H7 (cell line): ENCODE measurements at regions not wholly inside any gene's neighbourhood (a gene's known extent, or its start where the extent isn't known, plus 50 kb on each side); places are given as distances from the start of the nearest gene placed in this dataset.

Experiments used
- DNase-seq: peaks from one replicate; pipeline ENCODE4 v3.0.0; 2012
- H3K27me3 ChIP-seq: 2 replicates; pipeline ENCODE4 v1.6.0; 2011; ENCODE audit warnings: mild to moderate bottlenecking, low read length; ENCODE audit not compliant: control insufficient read depth, insufficient read depth
- H3K36me3 ChIP-seq: replicated peaks from 2 replicates; pipeline ENCODE4 v1.5.1; 2011; ENCODE audit warnings: low read length; ENCODE audit not compliant: control insufficient read depth, insufficient read depth
- H3K4me3 ChIP-seq: 2 replicates; pipeline ENCODE4 v1.5.1; 2011; ENCODE audit warnings: low read depth, mild to moderate bottlenecking, control low read depth, low read length, moderate library complexity; ENCODE audit not compliant: insufficient read depth

DNA sequence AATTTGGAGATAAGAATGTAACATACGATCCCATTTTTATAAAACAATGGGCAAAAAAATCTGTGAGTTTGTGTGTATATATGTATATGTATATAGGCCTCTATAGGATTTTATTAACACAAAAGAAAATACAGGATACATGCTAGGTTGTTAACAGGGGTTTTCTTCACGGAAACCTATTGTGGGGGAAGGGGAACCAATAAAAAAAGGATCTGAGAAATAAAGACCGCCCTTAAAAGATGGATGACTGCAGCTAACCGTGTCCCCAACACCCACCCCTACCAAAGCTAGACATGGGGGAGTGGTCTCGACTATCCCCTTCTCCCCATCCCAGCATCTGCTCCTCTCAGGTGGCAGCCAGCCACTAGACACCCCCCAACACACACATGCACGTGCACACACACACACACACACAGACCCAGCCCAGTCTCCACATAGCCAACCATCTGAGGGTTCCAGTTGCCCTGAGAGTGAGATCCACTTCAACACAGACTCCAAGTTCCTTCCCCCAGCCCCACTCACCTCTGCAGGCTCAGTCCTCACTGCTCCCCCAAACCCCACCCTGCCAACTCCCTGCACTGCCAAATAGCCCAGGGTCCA, 132.9 kb downstream of the TPRA1 start:
- no peak overlapping the region for H3K4me3 ChIP-seq
- H3K36me3 ChIP-seq, result no peaks in the 10 kb centered on the region
- no peak for DNase-seq
- H3K27me3 ChIP-seq, result peaks cover 44% of the 10 kb centered on the region

DNA sequence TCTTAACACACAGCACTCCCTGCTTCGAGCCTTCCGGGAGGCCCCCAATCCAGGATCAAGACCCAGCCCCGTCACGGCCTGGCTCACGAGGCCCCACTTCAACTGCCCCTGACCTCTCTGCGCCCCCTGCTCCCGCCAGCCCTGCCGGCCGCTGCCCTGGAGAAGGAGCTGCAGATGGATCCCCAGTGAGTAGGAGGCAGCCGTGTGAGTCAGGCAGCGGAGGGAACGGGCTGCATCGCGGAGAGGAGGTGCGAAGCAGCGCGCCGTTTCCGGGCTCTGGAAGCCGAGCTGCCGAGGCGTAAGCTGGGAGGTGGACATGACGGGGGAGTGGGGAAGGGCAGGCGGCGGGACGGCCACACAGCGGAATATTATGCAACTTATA, 133.4 kb downstream of the TPRA1 start:
- Histone ChIP-seq H3K4me3 (peak overlapping the region; percentile 62), H3K36me3 (no peaks in the 10 kb centered on the region), H3K27me3 (peaks cover 44% of the 10 kb centered on the region)
- DNase-seq, result peak; percentile 88

DNA sequence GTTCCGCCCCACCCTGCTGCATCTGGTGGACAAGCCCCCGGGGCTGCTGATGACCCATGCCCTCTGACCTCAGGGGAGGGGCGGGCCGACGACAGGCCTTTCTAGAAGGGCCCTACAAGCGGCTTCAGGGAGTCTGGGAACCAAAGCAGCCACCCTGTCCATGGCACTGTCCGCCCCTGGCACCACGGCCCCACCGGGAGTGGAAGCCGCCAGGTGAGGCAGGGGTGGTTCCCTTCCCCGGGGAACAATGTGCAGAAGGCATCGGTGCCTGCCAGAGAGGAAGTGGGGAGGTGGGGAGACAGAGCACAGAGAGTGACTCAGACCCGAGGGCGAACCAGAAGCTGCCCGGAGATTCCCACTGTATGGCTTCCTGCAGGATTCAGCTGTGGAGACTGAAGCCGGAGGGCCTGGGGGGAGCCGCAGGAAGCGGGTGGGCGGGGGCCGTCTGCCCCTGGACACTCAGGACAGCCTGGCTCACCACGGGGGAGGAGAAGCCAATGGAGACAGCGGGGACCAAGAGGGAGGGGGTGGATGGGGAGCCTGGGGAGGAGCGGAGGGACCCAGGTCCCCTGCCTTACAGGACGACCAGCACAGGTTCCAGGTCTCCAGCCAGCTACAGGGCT, 134.0 kb downstream of the TPRA1 start:
- peak; percentile 81 for DNase-seq
- H3K4me3 ChIP-seq, result peak overlapping the region; percentile 62
- peaks cover 44% of the 10 kb centered on the region for H3K27me3 ChIP-seq
- H3K36me3 ChIP-seq, result no peaks in the 10 kb centered on the region

- DNase-seq, result peak; percentile 98
- H3K27me3 ChIP-seq, result peaks cover 44% of the 10 kb centered on the region
- no peaks in the 10 kb centered on the region for H3K36me3 ChIP-seq
- peak overlapping the region; percentile 62 for H3K4me3 ChIP-seq
Observed at GRCh38 chr3:127455541-127456450, 134.7 kb downstream of the TPRA1 start.

DNA sequence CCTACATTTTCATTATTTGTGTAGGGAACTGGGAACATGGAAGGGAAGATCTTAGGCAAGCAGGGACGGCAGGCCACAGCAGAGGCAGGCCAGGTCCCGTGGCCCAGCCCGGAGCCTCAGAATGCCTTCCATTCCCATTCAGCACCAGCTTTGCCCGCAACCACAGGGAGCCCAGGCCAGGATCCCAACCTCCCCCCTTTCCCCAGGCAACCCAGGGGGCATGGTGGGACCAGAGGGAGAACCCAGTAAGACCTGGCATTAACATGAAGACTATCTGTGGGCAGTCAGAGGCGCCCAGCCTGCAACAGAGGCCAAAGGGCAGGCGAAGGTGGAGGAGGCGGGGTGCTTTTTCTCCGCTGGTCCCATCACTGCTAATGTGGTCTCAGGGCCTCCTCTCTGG, 135.6 kb downstream of the TPRA1 start:
- Histone ChIP-seq H3K27me3 (peaks cover 44% of the 10 kb centered on the region), H3K4me3 (peak overlapping the region; percentile 15; the same call in 1 of the 2 replicates), H3K36me3 (no peaks in the 10 kb centered on the region)
- DNase-seq, result peak; percentile 62

DNA sequence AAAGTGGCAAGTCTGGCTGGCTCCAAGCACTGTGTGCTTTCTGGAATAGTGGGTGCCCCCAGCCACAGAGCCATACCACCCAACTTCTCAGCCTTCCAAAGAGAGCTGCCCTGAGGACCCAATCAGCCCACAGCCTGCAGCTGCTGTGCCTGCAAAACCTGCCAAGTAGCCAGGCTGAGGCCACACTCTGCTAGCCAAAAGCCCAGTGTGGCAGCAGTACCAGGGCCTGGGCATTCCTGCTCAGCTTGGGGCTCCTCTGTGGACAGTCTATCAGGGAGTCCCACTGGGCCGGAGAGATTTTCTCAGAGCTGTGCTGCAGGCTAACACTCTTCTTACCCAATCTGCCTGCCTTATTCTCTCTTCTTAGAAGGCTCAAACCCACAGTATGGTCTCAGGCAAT, 136.5 kb downstream of the TPRA1 start:
- H3K4me3 ChIP-seq, result no peak overlapping the region
- peaks cover 44% of the 10 kb centered on the region for H3K27me3 ChIP-seq
- no peak for DNase-seq
- no peaks in the 10 kb centered on the region for H3K36me3 ChIP-seq

GRCh38 chr3:127452321-127452821, 138.2 kb downstream of the TPRA1 start:
- DNase-seq, result peak; percentile 73

DNA sequence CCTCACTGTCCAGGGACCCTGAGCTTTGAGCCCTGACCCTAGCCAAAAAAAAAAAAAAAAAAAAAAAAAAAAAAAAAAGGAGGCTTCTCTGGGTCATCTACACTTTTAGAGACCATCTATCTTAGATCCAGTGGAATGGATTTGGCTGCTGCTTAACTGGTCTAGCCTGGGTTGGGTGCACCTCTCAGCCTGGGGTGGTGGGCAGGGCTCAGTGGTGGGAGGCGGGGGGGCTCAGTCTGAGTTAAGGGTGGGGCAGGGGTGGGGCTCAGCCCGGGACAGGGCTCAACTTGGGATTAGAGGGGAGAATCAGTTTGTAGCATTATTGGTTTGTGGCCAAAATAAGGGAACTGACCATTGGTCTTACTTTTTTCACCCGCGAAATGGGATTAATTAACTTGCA, 139.2 kb downstream of the TPRA1 start:
- no peak for DNase-seq
- Histone ChIP-seq H3K27me3 (peaks cover 22% of the 10 kb centered on the region), H3K4me3 (no peak overlapping the region), H3K36me3 (no peaks in the 10 kb centered on the region)

More at GRCh38 chr3:127452321-127452821, 138.2 kb downstream of the TPRA1 start:
- H3K27me3 ChIP-seq, result peaks cover 32% of the 10 kb centered on the region
- H3K4me3 ChIP-seq, result no peak overlapping the region
- H3K36me3 ChIP-seq, result no peaks in the 10 kb centered on the region

DNA sequence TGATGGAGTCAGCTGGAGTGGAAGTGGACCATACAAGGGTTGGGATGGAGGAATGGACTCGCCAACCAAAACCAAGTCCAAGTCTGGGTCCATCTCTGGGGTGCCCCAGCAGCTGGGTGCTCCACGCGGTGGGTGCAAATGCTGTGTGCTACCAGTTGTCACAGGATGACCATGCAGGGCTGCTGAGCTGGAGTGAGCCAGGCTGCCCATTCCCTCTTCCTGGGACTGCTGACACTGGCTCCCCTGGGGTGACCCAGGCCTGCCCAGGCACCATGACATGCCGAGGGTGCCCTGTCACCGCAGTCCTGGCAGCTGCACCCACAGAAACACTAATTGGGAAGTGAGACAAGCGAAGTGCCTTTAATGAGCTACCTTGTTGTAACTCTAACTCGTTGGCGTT, 140.2 kb downstream of the TPRA1 start:
- Histone ChIP-seq H3K36me3 (no peaks in the 10 kb centered on the region), H3K27me3 (peaks cover 15% of the 10 kb centered on the region), H3K4me3 (no peak overlapping the region)
- DNase-seq, result no peak

- Histone ChIP-seq H3K4me3 (no peak overlapping the region), H3K27me3 (peaks cover 8% of the 10 kb centered on the region), H3K36me3 (no peaks in the 10 kb centered on the region)
- DNase-seq, result no peak
Observed at GRCh38 chr3:127449486-127450212, 140.9 kb downstream of the TPRA1 start.

DNA sequence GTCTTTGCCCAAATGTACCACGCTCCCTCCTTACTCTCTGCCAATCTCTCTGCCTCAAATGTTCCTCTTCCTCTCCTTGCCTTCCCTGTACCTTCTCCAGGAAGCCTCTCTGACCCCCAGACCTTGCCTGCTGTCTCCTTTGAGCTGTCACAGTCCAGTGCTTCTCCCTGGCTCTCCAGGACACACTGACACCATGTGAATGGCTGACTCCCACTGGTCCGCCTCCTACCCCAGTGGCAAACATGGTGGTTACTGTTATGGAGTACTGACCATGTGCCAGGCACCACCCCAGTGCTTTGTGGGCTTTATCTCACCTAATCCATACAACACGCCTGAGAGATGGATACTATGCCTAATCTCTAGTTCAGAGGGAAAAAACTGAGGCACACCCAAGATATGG, 141.9 kb downstream of the TPRA1 start:
- DNase-seq, result no peak
- H3K4me3 ChIP-seq, result no peak overlapping the region
- H3K36me3 ChIP-seq, result no peaks in the 10 kb centered on the region
- H3K27me3 ChIP-seq, result peaks cover 2% of the 10 kb centered on the region

DNA sequence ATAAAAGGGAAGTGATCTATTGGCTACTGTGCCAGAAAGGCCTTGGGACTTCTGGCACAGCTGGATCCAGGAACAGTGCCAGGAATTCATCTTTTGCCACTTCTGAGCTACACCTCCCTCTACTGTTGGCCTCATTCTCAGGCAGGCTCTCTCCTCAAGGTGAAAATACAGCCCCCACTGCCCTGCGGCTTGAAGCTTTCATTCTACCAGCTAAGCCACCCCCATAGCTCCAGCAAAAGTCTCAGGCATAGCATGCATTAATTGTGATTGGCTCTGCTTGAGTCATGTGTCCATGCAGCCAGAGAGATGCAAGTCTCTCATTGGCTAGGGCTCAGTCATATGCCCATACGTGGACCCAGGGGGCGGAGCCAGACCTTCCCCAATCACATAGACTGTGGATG, 142.4 kb downstream of the TPRA1 start:
- H3K4me3 ChIP-seq, result no peak overlapping the region

GRCh38 chr3:127446756-127447155, 143.8 kb downstream of the TPRA1 start:
- DNase-seq, result no peak
- Histone ChIP-seq H3K4me3 (no peak overlapping the region), H3K27me3 (no peaks in the 10 kb centered on the region), H3K36me3 (no peaks in the 10 kb centered on the region)

More for the DNA sequence above, 142.4 kb downstream of the TPRA1 start:
- H3K27me3 ChIP-seq, result peaks cover 2% of the 10 kb centered on the region
- no peak for DNase-seq
- no peaks in the 10 kb centered on the region for H3K36me3 ChIP-seq

GRCh38 chr3:127445581-127446343, 144.8 kb downstream of the TPRA1 start:
- no peak for DNase-seq
- Histone ChIP-seq H3K27me3 (no peaks in the 10 kb centered on the region), H3K4me3 (no peak overlapping the region)

More at GRCh38 chr3:127445581-127446343, 144.8 kb downstream of the TPRA1 start:
- H3K36me3 ChIP-seq, result no peaks in the 10 kb centered on the region
